ENCODE measurements at regions not wholly inside any gene's neighbourhood (a gene's known extent, or its start where the extent isn't known, plus 50 kb on each side); places are given as distances from the start of the nearest gene placed in this dataset.

DNA sequence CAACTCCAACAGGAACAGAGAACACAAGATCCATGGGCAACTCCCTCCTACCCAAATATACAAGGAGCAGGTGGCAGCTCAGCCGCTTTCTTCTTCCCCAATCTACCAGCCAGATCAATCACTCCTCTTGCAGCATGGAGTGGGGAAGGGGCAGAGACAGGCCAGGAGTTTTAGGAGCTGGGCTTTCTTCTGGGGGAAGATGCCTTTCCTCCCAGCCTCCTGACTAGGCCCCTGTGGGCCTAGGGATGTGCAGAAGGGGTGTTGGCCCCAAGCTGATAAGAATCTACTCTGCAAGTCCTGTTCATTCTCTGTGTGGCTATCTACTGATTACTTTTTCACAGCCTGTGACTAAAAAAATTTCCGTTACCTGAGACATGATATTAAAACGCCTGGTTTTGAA is 189.0 kb downstream of the BCAS1 start:
- 86 to 100% methylated on average over 1 to 3 of the region's 3 CpGs for WGBS, 2 experiments
- Histone ChIP-seq H3K27me3 (ENCODE audit: control insufficient read depth, insufficient read depth, low read length, poor library complexity, severe bottlenecking) (no peaks in the 10 kb centered on the region), H3K9me3 (ENCODE audit: control insufficient read depth, low read length) (no peaks in the 10 kb centered on the region)

GRCh38 chr20:53880108-53880641 is 190.2 kb downstream of the BCAS1 start:
- no peak overlapping the region for H3K27ac ChIP-seq (ENCODE audit: insufficient read depth, low read depth, low read length, poor library complexity, severe bottlenecking)
- 92 to 93% methylated on average over 9 of the region's 9 CpGs for WGBS, 2 experiments
- H3K9me3 ChIP-seq (ENCODE audit: control insufficient read depth, low read length), result no peaks in the 10 kb centered on the region
- no peaks in the 10 kb centered on the region for H3K27me3 ChIP-seq (ENCODE audit: control insufficient read depth, insufficient read depth, low read length, poor library complexity, severe bottlenecking)
- H3K36me3 ChIP-seq (ENCODE audit: control insufficient read depth, insufficient read depth, low read length), result no peaks in the 10 kb centered on the region
- H3K4me1 ChIP-seq (ENCODE audit: control insufficient read depth, insufficient read depth, low read length), result no peaks in the 10 kb centered on the region
- H3K4me3 ChIP-seq (ENCODE audit: insufficient read depth, low read depth, low read length), result no peak overlapping the region

More for the DNA sequence above, 189.0 kb downstream of the BCAS1 start:
- Histone ChIP-seq H3K27ac (ENCODE audit: insufficient read depth, low read depth, low read length, poor library complexity, severe bottlenecking) (no peak overlapping the region), H3K36me3 (ENCODE audit: control insufficient read depth, insufficient read depth, low read length) (no peaks in the 10 kb centered on the region), H3K4me3 (ENCODE audit: insufficient read depth, low read depth, low read length) (no peak overlapping the region), H3K4me1 (ENCODE audit: control insufficient read depth, insufficient read depth, low read length) (no peaks in the 10 kb centered on the region)

- H3K27ac ChIP-seq (ENCODE audit: insufficient read depth, low read depth, low read length, poor library complexity, severe bottlenecking), result no peak overlapping the region
Measured at GRCh38 chr20:53879048-53879684, 191.2 kb downstream of the BCAS1 start.

GRCh38 chr20:53878262-53879047 is 191.9 kb downstream of the BCAS1 start:
- Histone ChIP-seq H3K4me3 (ENCODE audit: insufficient read depth, low read depth, low read length) (no peak overlapping the region), H3K27ac (ENCODE audit: insufficient read depth, low read depth, low read length, poor library complexity, severe bottlenecking) (no peak overlapping the region), H3K27me3 (ENCODE audit: control insufficient read depth, insufficient read depth, low read length, poor library complexity, severe bottlenecking) (no peaks in the 10 kb centered on the region), H3K36me3 (ENCODE audit: control insufficient read depth, insufficient read depth, low read length) (no peaks in the 10 kb centered on the region), H3K9me3 (ENCODE audit: control insufficient read depth, low read length) (no peaks in the 10 kb centered on the region), H3K4me1 (ENCODE audit: control insufficient read depth, insufficient read depth, low read length) (peaks cover 3% of the 10 kb centered on the region)
- 94 to 97% methylated on average over 6 of the region's 6 CpGs for WGBS, 2 experiments

More at GRCh38 chr20:53879048-53879684, 191.2 kb downstream of the BCAS1 start:
- H3K9me3 ChIP-seq (ENCODE audit: control insufficient read depth, low read length), result no peaks in the 10 kb centered on the region
- H3K4me1 ChIP-seq (ENCODE audit: control insufficient read depth, insufficient read depth, low read length), result no peaks in the 10 kb centered on the region
- WGBS, 2 experiments, result 90 to 91% methylated on average over 10 of the region's 10 CpGs
- no peak overlapping the region for H3K4me3 ChIP-seq (ENCODE audit: insufficient read depth, low read depth, low read length)
- no peaks in the 10 kb centered on the region for H3K27me3 ChIP-seq (ENCODE audit: control insufficient read depth, insufficient read depth, low read length, poor library complexity, severe bottlenecking)
- H3K36me3 ChIP-seq (ENCODE audit: control insufficient read depth, insufficient read depth, low read length), result no peaks in the 10 kb centered on the region

DNA sequence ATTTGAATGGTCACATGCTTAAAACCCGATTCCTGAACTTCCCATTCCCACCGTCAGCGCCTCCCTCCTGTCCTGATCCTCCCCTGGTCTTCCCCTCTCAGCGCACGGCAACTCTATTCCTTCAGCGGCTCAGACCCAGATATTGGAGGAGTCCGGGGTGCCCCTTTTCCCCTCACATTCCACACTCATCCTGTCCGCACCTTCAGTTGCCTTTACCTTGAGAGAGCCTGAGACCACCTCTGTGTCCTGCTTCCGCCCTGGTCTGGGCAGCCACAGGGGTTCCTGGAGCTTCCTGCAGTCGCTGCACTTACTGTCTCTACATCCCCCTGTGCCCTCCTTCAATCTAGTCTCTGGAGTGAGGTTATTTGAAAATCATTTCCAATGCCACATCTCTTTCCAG is 193.4 kb downstream of the BCAS1 start:
- WGBS, 2 experiments, result 82% methylated on average over 10 of the region's 10 CpGs
- H3K36me3 ChIP-seq (ENCODE audit: control insufficient read depth, insufficient read depth, low read length), result no peaks in the 10 kb centered on the region
- H3K4me3 ChIP-seq (ENCODE audit: insufficient read depth, low read depth, low read length), result no peak overlapping the region
- H3K4me1 ChIP-seq (ENCODE audit: control insufficient read depth, insufficient read depth, low read length), result peaks cover 6% of the 10 kb centered on the region
- no peak overlapping the region for H3K27ac ChIP-seq (ENCODE audit: insufficient read depth, low read depth, low read length, poor library complexity, severe bottlenecking)
- no peaks in the 10 kb centered on the region for H3K27me3 ChIP-seq (ENCODE audit: control insufficient read depth, insufficient read depth, low read length, poor library complexity, severe bottlenecking)
- H3K9me3 ChIP-seq (ENCODE audit: control insufficient read depth, low read length), result no peaks in the 10 kb centered on the region

- Histone ChIP-seq H3K9me3 (ENCODE audit: control insufficient read depth, low read length) (no peaks in the 10 kb centered on the region), H3K4me1 (ENCODE audit: control insufficient read depth, insufficient read depth, low read length) (peaks cover 6% of the 10 kb centered on the region), H3K4me3 (ENCODE audit: insufficient read depth, low read depth, low read length) (no peak overlapping the region), H3K27me3 (ENCODE audit: control insufficient read depth, insufficient read depth, low read length, poor library complexity, severe bottlenecking) (no peaks in the 10 kb centered on the region), H3K27ac (ENCODE audit: insufficient read depth, low read depth, low read length, poor library complexity, severe bottlenecking) (no peak overlapping the region), H3K36me3 (ENCODE audit: control insufficient read depth, insufficient read depth, low read length) (no peaks in the 10 kb centered on the region)
- 93 to 94% methylated on average over 8 of the region's 8 CpGs for WGBS, 2 experiments
Measured at GRCh38 chr20:53876470-53876869, 193.9 kb downstream of the BCAS1 start.

GRCh38 chr20:53875452-53875851 is 194.9 kb downstream of the BCAS1 start:
- Histone ChIP-seq H3K36me3 (ENCODE audit: control insufficient read depth, insufficient read depth, low read length) (no peaks in the 10 kb centered on the region), H3K4me3 (ENCODE audit: insufficient read depth, low read depth, low read length) (no peak overlapping the region), H3K27ac (ENCODE audit: insufficient read depth, low read depth, low read length, poor library complexity, severe bottlenecking) (no peak overlapping the region), H3K4me1 (ENCODE audit: control insufficient read depth, insufficient read depth, low read length) (peaks cover 6% of the 10 kb centered on the region), H3K9me3 (ENCODE audit: control insufficient read depth, low read length) (no peaks in the 10 kb centered on the region), H3K27me3 (ENCODE audit: control insufficient read depth, insufficient read depth, low read length, poor library complexity, severe bottlenecking) (no peaks in the 10 kb centered on the region)
- 92 to 96% methylated on average over 14 of the region's 14 CpGs for WGBS, 2 experiments

DNA sequence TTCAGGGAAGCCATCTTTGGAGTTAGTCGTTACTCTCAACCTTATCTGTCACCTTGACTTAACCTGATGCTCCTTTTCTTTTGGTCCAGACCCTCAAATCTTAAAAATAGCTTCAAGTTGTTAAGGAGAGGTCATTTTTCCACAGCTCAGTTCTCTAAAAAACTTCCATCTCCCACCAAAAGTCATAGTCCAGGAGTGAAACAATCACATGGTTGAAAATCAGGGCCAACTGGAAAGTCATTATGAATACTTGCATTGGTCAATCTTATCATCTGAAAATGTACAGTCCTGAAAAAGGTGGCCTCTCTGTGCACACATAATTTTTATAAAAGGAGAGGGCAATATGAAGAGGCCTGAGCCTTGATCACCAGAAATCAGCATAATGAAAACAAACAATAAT is 195.7 kb downstream of the BCAS1 start:
- no peaks in the 10 kb centered on the region for H3K27me3 ChIP-seq (ENCODE audit: control insufficient read depth, insufficient read depth, low read length, poor library complexity, severe bottlenecking)
- H3K36me3 ChIP-seq (ENCODE audit: control insufficient read depth, insufficient read depth, low read length), result no peaks in the 10 kb centered on the region
- H3K4me3 ChIP-seq (ENCODE audit: insufficient read depth, low read depth, low read length), result no peak overlapping the region
- H3K9me3 ChIP-seq (ENCODE audit: control insufficient read depth, low read length), result no peaks in the 10 kb centered on the region
- no peak overlapping the region for H3K27ac ChIP-seq (ENCODE audit: insufficient read depth, low read depth, low read length, poor library complexity, severe bottlenecking)
- 90 to 96% methylated on average over 1 of the region's 1 CpG for WGBS, 2 experiments
- H3K4me1 ChIP-seq (ENCODE audit: control insufficient read depth, insufficient read depth, low read length), result peaks cover 8% of the 10 kb centered on the region

GRCh38 chr20:53874104-53874503 is 196.3 kb downstream of the BCAS1 start:
- 91 to 95% methylated on average over 7 of the region's 7 CpGs for WGBS, 2 experiments
- no peaks in the 10 kb centered on the region for H3K27me3 ChIP-seq (ENCODE audit: control insufficient read depth, insufficient read depth, low read length, poor library complexity, severe bottlenecking)
- no peaks in the 10 kb centered on the region for H3K9me3 ChIP-seq (ENCODE audit: control insufficient read depth, low read length)

DNA sequence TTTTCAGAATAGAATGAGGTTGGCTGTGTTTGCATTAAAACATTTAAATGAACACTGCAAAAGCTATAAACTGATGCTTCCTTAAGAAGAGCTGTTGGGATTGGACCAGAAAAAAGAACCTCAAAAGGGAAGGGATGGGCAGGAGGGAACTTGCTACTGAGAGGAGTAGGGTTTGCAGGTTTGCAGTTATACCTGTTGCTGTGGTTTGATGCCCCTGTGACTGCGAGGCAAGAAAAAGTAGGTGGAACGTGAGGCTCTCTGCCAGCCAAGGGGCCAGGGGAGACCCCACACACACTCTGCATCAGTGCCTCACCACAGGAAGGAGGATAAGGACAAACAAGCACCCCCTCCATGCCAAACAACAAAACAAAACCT is 197.2 kb downstream of the BCAS1 start:
- H3K27ac ChIP-seq (ENCODE audit: insufficient read depth, low read depth, low read length, poor library complexity, severe bottlenecking), result no peak overlapping the region
- WGBS, 2 experiments, result 50 to 54% methylated on average over 2 of the region's 2 CpGs
- no peaks in the 10 kb centered on the region for H3K9me3 ChIP-seq (ENCODE audit: control insufficient read depth, low read length)
- H3K27me3 ChIP-seq (ENCODE audit: control insufficient read depth, insufficient read depth, low read length, poor library complexity, severe bottlenecking), result no peaks in the 10 kb centered on the region
- no peaks in the 10 kb centered on the region for H3K36me3 ChIP-seq (ENCODE audit: control insufficient read depth, insufficient read depth, low read length)
- peaks cover 12% of the 10 kb centered on the region for H3K4me1 ChIP-seq (ENCODE audit: control insufficient read depth, insufficient read depth, low read length)
- no peak overlapping the region for H3K4me3 ChIP-seq (ENCODE audit: insufficient read depth, low read depth, low read length)

More at GRCh38 chr20:53874104-53874503, 196.3 kb downstream of the BCAS1 start:
- H3K27ac ChIP-seq (ENCODE audit: insufficient read depth, low read depth, low read length, poor library complexity, severe bottlenecking), result no peak overlapping the region
- no peak overlapping the region for H3K4me3 ChIP-seq (ENCODE audit: insufficient read depth, low read depth, low read length)
- peaks cover 12% of the 10 kb centered on the region for H3K4me1 ChIP-seq (ENCODE audit: control insufficient read depth, insufficient read depth, low read length)
- no peaks in the 10 kb centered on the region for H3K36me3 ChIP-seq (ENCODE audit: control insufficient read depth, insufficient read depth, low read length)
